OCI-LY1 (cell line): ENCODE measurements at regions not wholly inside any gene's neighbourhood (a gene's known extent, or its start where the extent isn't known, plus 50 kb on each side); places are given as distances from the start of the nearest gene placed in this dataset.

Source experiments
- H2AFZ ChIP-seq: fragments of 200-600 bp; sonication (generic), shearing (Covaris generic); 2 replicates; pipeline ENCODE4 v1.6.0; 2014; ENCODE audit warnings: antibody characterized with exemption, mild to moderate bottlenecking, low read length
- H3F3A ChIP-seq: fragments of 200-600 bp; sonication (generic), shearing (Covaris generic); 2 replicates; pipeline ENCODE4 v1.6.0; 2014; ENCODE audit warnings: mild to moderate bottlenecking, antibody characterized with exemption, low read length, moderate library complexity; ENCODE audit not compliant: insufficient read depth
- H3K27ac ChIP-seq: fragments of 200-600 bp; sonication (generic); 2 replicates; pipeline ENCODE4 v1.5.1; 2014; ENCODE audit warnings: low read length, mixed run types, mild to moderate bottlenecking, low read depth; ENCODE audit not compliant: poor library complexity, severe bottlenecking
- H3K27me3 ChIP-seq: fragments of 200-600 bp; sonication (generic); 2 replicates; pipeline ENCODE4 v1.6.0; 2014; ENCODE audit warnings: antibody characterized with exemption, mild to moderate bottlenecking, low read length, moderate library complexity; ENCODE audit not compliant: insufficient read depth
- H3K36me3 ChIP-seq: fragments of 200-600 bp; sonication (generic); 2 replicates; pipeline ENCODE4 v1.6.1; 2014; ENCODE audit warnings: mild to moderate bottlenecking, antibody characterized with exemption, low read length, moderate library complexity, mixed read lengths; ENCODE audit not compliant: insufficient read depth
- H3K4me1 ChIP-seq: fragments of 200-600 bp; sonication (generic); 2 replicates; pipeline ENCODE4 v1.5.1; 2014; ENCODE audit warnings: mild to moderate bottlenecking, low read length, moderate library complexity; ENCODE audit not compliant: insufficient read depth, severe bottlenecking
- H3K4me2 ChIP-seq: fragments of 200-600 bp; sonication (generic), shearing (Covaris generic); 2 replicates; pipeline ENCODE4 v1.6.1; 2014; ENCODE audit warnings: low read length
- H3K4me3 ChIP-seq: fragments of 200-600 bp; sonication (generic); 2 replicates; pipeline ENCODE4 v1.5.1; 2014; ENCODE audit warnings: low read length, low read depth, mild to moderate bottlenecking, mixed read lengths; ENCODE audit not compliant: poor library complexity, severe bottlenecking
- H3K79me2 ChIP-seq: fragments of 200-600 bp; shearing (Covaris generic); 2 replicates; pipeline ENCODE4 v1.6.1; 2016; ENCODE audit warnings: mixed run types, low read length, mixed read lengths; ENCODE audit not compliant: insufficient read depth
- H3K9ac ChIP-seq: fragments of 200-600 bp; sonication (generic), shearing (Covaris generic); 2 replicates; pipeline ENCODE4 v1.6.1; 2014; ENCODE audit warnings: mild to moderate bottlenecking, low read length, mixed read lengths
- H3K9me2 ChIP-seq: fragments of 200-600 bp; sonication (generic), shearing (Covaris generic); 2 replicates; pipeline ENCODE4 v1.6.1; 2014; ENCODE audit warnings: low read depth, mild to moderate bottlenecking, low read length, mixed read lengths
- H3K9me3 ChIP-seq: fragments of 200-600 bp; shearing (Covaris generic); 2 replicates; pipeline ENCODE4 v1.6.1; 2014; ENCODE audit warnings: low read length, mixed read lengths
- H4K20me1 ChIP-seq: fragments of 200-600 bp; sonication (generic), shearing (Covaris generic); 2 replicates; pipeline ENCODE4 v1.6.0; 2016; ENCODE audit warnings: mild to moderate bottlenecking, low read length; ENCODE audit not compliant: insufficient read depth
- CTCF ChIP-seq: fragments of 200-600 bp; sonication (generic), shearing (Covaris generic); IDR thresholded peaks from 2 replicates; pipeline ENCODE4 v1.5.1; 2017; ENCODE audit warnings: mild to moderate bottlenecking, antibody characterized with exemption, low read length, moderate library complexity, mixed read lengths
- EZH2 ChIP-seq: fragments of 200-600 bp; sonication (generic), shearing (Covaris generic); IDR thresholded peaks from 2 replicates; pipeline ENCODE4 v1.8.0; 2017; ENCODE audit warnings: borderline replicate concordance, mixed run types, mild to moderate bottlenecking, antibody characterized with exemption, low read length, moderate library complexity, mixed read lengths

GRCh38 chr6:9143140-9143539 is 707.8 kb upstream of the SLC35B3 start:
- Histone ChIP-seq H3K9me2 (no peaks in the 10 kb centered on the region), H3K9me3 (no peaks in the 10 kb centered on the region), H3K9ac (no peak overlapping the region), H3K36me3 (no peaks in the 10 kb centered on the region), H3F3A (no peaks in the 10 kb centered on the region), H3K4me2 (no peak overlapping the region), H3K27ac (no peak overlapping the region), H3K79me2 (no peaks in the 10 kb centered on the region), H3K4me3 (no peak overlapping the region), H4K20me1 (no peaks in the 10 kb centered on the region), H2AFZ (no peak overlapping the region), H3K4me1 (no peaks in the 10 kb centered on the region), H3K27me3 (no peaks in the 10 kb centered on the region)
- no peak for TF ChIP-seq CTCF
- TF ChIP-seq EZH2, result no peak

DNA sequence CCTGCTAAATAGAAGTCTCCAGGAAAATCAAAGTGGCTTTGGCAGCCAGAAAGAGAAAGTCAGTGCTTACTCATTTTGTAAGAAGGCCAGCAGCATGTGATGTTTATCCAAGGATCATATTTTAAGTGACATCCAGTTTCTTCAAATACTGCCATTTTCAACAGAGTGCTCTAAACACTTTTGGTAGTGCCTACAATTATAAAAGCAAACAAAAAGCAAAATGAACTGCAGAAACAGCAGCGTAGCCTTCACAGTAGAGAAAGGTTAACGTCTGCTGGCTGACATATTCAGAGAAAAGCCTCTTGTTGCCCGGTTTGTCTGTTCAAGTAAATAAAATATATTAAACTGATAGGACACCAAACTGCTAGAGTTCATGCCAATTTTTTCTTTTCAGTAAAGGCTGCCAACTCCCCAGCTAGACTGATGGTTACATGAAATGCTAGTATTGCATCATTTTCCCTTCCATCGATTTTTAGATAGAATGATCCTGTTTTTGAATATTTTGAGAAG is 705.7 kb upstream of the SLC35B3 start:
- Histone ChIP-seq H3K9ac (no peak overlapping the region), H2AFZ (no peak overlapping the region), H3K9me3 (no peaks in the 10 kb centered on the region), H3K79me2 (no peaks in the 10 kb centered on the region), H3K4me1 (no peaks in the 10 kb centered on the region), H4K20me1 (no peaks in the 10 kb centered on the region), H3K36me3 (no peaks in the 10 kb centered on the region), H3K4me3 (no peak overlapping the region), H3F3A (no peaks in the 10 kb centered on the region), H3K4me2 (no peak overlapping the region), H3K9me2 (no peaks in the 10 kb centered on the region), H3K27ac (no peak overlapping the region), H3K27me3 (no peaks in the 10 kb centered on the region)
- TF ChIP-seq EZH2, result no peak
- TF ChIP-seq CTCF, result no peak

DNA sequence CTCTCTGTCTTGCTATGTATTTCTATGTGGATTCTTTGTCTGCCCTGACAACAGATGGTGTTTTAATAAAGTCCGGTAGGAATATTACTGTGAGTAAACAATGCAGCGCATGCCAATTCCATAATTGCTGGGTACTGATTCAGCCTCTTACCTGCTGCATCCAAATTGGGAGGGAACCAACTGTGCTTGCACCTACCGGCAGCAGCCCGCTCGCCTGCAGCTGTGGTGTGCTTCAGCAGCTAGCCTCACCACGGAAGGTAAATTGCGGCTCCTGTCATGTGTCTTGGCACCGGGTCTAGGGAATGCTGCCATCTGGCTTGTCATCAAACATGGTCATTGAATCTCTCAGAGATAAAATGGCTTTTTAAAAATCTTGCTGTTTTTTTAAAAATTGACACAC is 704.8 kb upstream of the SLC35B3 start:
- H3K9ac ChIP-seq, result no peak overlapping the region
- H3K4me3 ChIP-seq, result no peak overlapping the region
- no peak overlapping the region for H3K27ac ChIP-seq

More for the DNA sequence above, 704.8 kb upstream of the SLC35B3 start:
- Histone ChIP-seq H3F3A (no peaks in the 10 kb centered on the region), H3K79me2 (no peaks in the 10 kb centered on the region), H2AFZ (no peak overlapping the region), H3K36me3 (no peaks in the 10 kb centered on the region), H4K20me1 (no peaks in the 10 kb centered on the region), H3K27me3 (no peaks in the 10 kb centered on the region), H3K4me2 (no peak overlapping the region), H3K4me1 (no peaks in the 10 kb centered on the region), H3K9me3 (no peaks in the 10 kb centered on the region), H3K9me2 (no peaks in the 10 kb centered on the region)
- TF ChIP-seq CTCF (no peak), EZH2 (no peak)
